PC-9 (cell line): ENCODE measurements at regions not wholly inside any gene's neighbourhood (a gene's known extent, or its start where the extent isn't known, plus 50 kb on each side); places are given as distances from the start of the nearest gene placed in this dataset.

ENCODE experiments used
- BruUV-seq: library from RNA; stranded (reverse); fragments of 400-500 nt; replicated peaks from 2 replicates; lab custom pipeline; 2021; lab: Mats Ljungman, UMichigan
- CTCF ChIA-PET: fragments of 300-600 bp; sonication (Branson Sonifier 250); formaldehyde crosslinking; loops from one replicate; lab custom pipeline; 2022; ENCODE audit warnings: antibody characterized with exemption; lab: Charles Lee
- POLR2A ChIA-PET: fragments of 300-600 bp; sonication (Branson Sonifier 250); formaldehyde crosslinking; loops from one replicate; lab custom pipeline; 2022; ENCODE audit warnings: antibody characterized with exemption; ENCODE audit not compliant: unreplicated experiment; lab: Charles Lee
- DNase-seq, 2 experiments: peaks; one replicate each; pipeline versions ENCODE4 v3.0.0 to v3.0.0-alpha.2; 2015 to 2022; ENCODE audit warnings: mixed read lengths in 1 of 2
- H2AFZ ChIP-seq: fragments of 200-600 bp; sonication (generic); 2 replicates; pipeline ENCODE4 v1.8.1; 2017; ENCODE audit warnings: antibody characterized with exemption
- H3F3A ChIP-seq: fragments of 200-600 bp; sonication (generic); 2 replicates; pipeline ENCODE4 v1.8.1; 2017; ENCODE audit warnings: antibody characterized with exemption, mild to moderate bottlenecking, low read depth; ENCODE audit not compliant: insufficient read depth
- H3K27ac ChIP-seq: fragments of 200-600 bp; sonication (generic); 2 replicates; pipeline ENCODE4 v1.6.1; 2016; ENCODE audit warnings: mixed run types
- H3K27me3 ChIP-seq: fragments of 200-600 bp; sonication (generic); 2 replicates; pipeline ENCODE4 v1.6.1; 2016; ENCODE audit warnings: low read depth, mixed run types; ENCODE audit not compliant: insufficient read depth
- H3K36me3 ChIP-seq: fragments of 200-600 bp; sonication (generic); 2 replicates; pipeline ENCODE4 v1.6.1; 2016; ENCODE audit warnings: low read depth, mixed run types
- H3K4me1 ChIP-seq: fragments of 200-600 bp; sonication (generic); replicated peaks from 2 replicates; pipeline ENCODE4 v1.6.1; 2016; ENCODE audit warnings: mixed run types; ENCODE audit not compliant: insufficient read depth
- H3K4me2 ChIP-seq: fragments of 200-600 bp; sonication (generic); 2 replicates; pipeline ENCODE4 v1.6.1; 2017; ENCODE audit warnings: mixed run types
- H3K4me3 ChIP-seq: fragments of 200-600 bp; sonication (generic); 2 replicates; pipeline ENCODE4 v1.6.1; 2016; ENCODE audit warnings: mixed run types
- H3K79me2 ChIP-seq: fragments of 200-600 bp; sonication (generic); 2 replicates; pipeline ENCODE4 v1.6.1; 2017; ENCODE audit warnings: low read depth, mixed run types
- H3K9me2 ChIP-seq: fragments of 200-600 bp; sonication (generic); 2 replicates; pipeline ENCODE4 v1.8.1; 2017; ENCODE audit warnings: mild to moderate bottlenecking; ENCODE audit not compliant: insufficient read depth
- H3K9me3 ChIP-seq: fragments of 200-600 bp; sonication (generic); 2 replicates; pipeline ENCODE4 v1.8.1; 2016; ENCODE audit warnings: low read depth; ENCODE audit not compliant: insufficient read depth
- H4K20me1 ChIP-seq: fragments of 200-600 bp; sonication (generic); 2 replicates; pipeline ENCODE4 v1.8.1; 2017; ENCODE audit not compliant: insufficient read depth
- CTCF ChIP-seq: fragments of 200-600 bp; sonication (generic); conservative IDR thresholded peaks from 2 replicates; pipeline ENCODE4 v1.6.1; 2017; ENCODE audit warnings: mixed run types, antibody characterized with exemption, mild to moderate bottlenecking, moderate library complexity
- EZH2 ChIP-seq: fragments of 200-600 bp; sonication (generic); IDR thresholded peaks from 2 replicates; pipeline ENCODE4 v1.8.0; 2017; ENCODE audit warnings: antibody characterized with exemption, low read depth
- intact Hi-C: fragments of 100-400 bp; cut with micrococcal nuclease; formaldehyde crosslinking; loops from one replicate; pipeline ENCODE4 v1.10.0; 2022; ENCODE audit not compliant: unreplicated experiment

- no peak for DNase-seq
- Histone ChIP-seq H3K27me3 (no peaks in the 10 kb centered on the region; the same call in 1 of the 2 replicates), H3K36me3 (no peaks in the 10 kb centered on the region), H3K79me2 (no peaks in the 10 kb centered on the region), H3F3A (no peaks in the 10 kb centered on the region), H3K27ac (no peak overlapping the region), H3K4me1 (no peaks in the 10 kb centered on the region), H4K20me1 (no peaks in the 10 kb centered on the region), H3K4me2 (no peak overlapping the region), H3K9me3 (no peaks in the 10 kb centered on the region), H3K9me2 (no peaks in the 10 kb centered on the region), H2AFZ (no peak overlapping the region), H3K4me3 (no peak overlapping the region)
- ChIA-PET POLR2A (no interaction called here), CTCF (no interaction called here)
- TF ChIP-seq EZH2 (no peak), CTCF (no peak)
- intact Hi-C loops, result no loop called here
- no TSS peak for BruUV-seq
Measured at GRCh38 chr5:114297915-114298314, 64.0 kb upstream of the KCNN2 start.

- Histone ChIP-seq H3K9me3 (no peaks in the 10 kb centered on the region), H3K79me2 (no peaks in the 10 kb centered on the region), H3K27ac (no peak overlapping the region), H3K36me3 (no peaks in the 10 kb centered on the region), H2AFZ (no peak overlapping the region), H3K4me2 (no peak overlapping the region), H3K4me1 (no peaks in the 10 kb centered on the region), H3K27me3 (no peaks in the 10 kb centered on the region; the same call in 1 of the 2 replicates), H3F3A (no peaks in the 10 kb centered on the region), H3K4me3 (no peak overlapping the region), H4K20me1 (no peaks in the 10 kb centered on the region), H3K9me2 (no peaks in the 10 kb centered on the region)
- DNase-seq, result no peak
- CTCF ChIA-PET, result no interaction called here
- intact Hi-C loops, result loop anchor here (1.0 kb wide), 1 partner anchor 204 kb away; no protein-coding TSS in a partner anchor
- BruUV-seq, result no TSS peak
- POLR2A ChIA-PET, result no interaction called here
- TF ChIP-seq EZH2 (no peak), CTCF (no peak; the same call in 1 of the 2 replicates)
Measured at GRCh38 chr5:114305402-114306207, 56.3 kb upstream of the KCNN2 start.

GRCh38 chr5:114308017-114308416, 53.9 kb upstream of the KCNN2 start:
- H3K9me3 ChIP-seq, result no peaks in the 10 kb centered on the region
- TF ChIP-seq CTCF, result no peak
- no peak for TF ChIP-seq EZH2
- no TSS peak for BruUV-seq
- no peaks in the 10 kb centered on the region for H3K79me2 ChIP-seq
- no peaks in the 10 kb centered on the region for H3F3A ChIP-seq
- no peak overlapping the region for H3K4me3 ChIP-seq
- no peaks in the 10 kb centered on the region for H4K20me1 ChIP-seq
- POLR2A ChIA-PET, result no interaction called here
- no peak for DNase-seq
- H3K27me3 ChIP-seq, result no peaks in the 10 kb centered on the region
- H3K27ac ChIP-seq, result no peak overlapping the region
- H2AFZ ChIP-seq, result no peak overlapping the region
- no peaks in the 10 kb centered on the region for H3K9me2 ChIP-seq
- intact Hi-C loops, result no loop called here
- CTCF ChIA-PET, result no interaction called here
- no peak overlapping the region for H3K4me2 ChIP-seq
- H3K36me3 ChIP-seq, result no peaks in the 10 kb centered on the region
- no peaks in the 10 kb centered on the region for H3K4me1 ChIP-seq
